WERI-Rb-1 (cell line): ENCODE measurements at regions not wholly inside any gene's neighbourhood (a gene's known extent, or its start where the extent isn't known, plus 50 kb on each side); places are given as distances from the start of the nearest gene placed in this dataset.

ENCODE experiments used
- DNase-seq: peaks from one replicate; pipeline ENCODE4 v3.0.0-alpha.2; 2020
- H3K27ac ChIP-seq: fragments of 250-450 bp; sonication (Bioruptor Pico); 2 replicates; pipeline ENCODE4 v1.5.1; 2020; ENCODE audit warnings: mild to moderate bottlenecking, moderate library complexity
- H3K27me3 ChIP-seq: fragments of 250-450 bp; sonication (Bioruptor Pico); 2 replicates; pipeline ENCODE4 v1.5.1; 2021; ENCODE audit warnings: mild to moderate bottlenecking, low read depth, moderate library complexity; ENCODE audit not compliant: insufficient read depth, severe bottlenecking
- H3K36me3 ChIP-seq: fragments of 250-450 bp; sonication (Bioruptor Pico); 2 replicates; pipeline ENCODE4 v1.5.1; 2020; ENCODE audit warnings: mild to moderate bottlenecking, moderate library complexity
- H3K4me3 ChIP-seq: 2 replicates; pipeline ENCODE4 v1.5.1; 2011; ENCODE audit warnings: low read depth, mild to moderate bottlenecking, control low read depth, low read length
- H3K9me3 ChIP-seq: fragments of 250-450 bp; sonication (Bioruptor Pico); 2 replicates; pipeline ENCODE4 v1.5.1; 2021; ENCODE audit warnings: mild to moderate bottlenecking, moderate library complexity; ENCODE audit not compliant: severe bottlenecking
- CTCF ChIP-seq: IDR thresholded peaks from 2 replicates; pipeline ENCODE4 v1.5.1; 2011; ENCODE audit warnings: low read depth, mild to moderate bottlenecking, control low read depth, inconsistent platforms, low read length

- Histone ChIP-seq H3K36me3 (no peaks in the 10 kb centered on the region), H3K9me3 (no peaks in the 10 kb centered on the region), H3K27me3 (no peaks in the 10 kb centered on the region), H3K27ac (no peak overlapping the region), H3K4me3 (no peak overlapping the region)
- no peak for TF ChIP-seq CTCF
- no peak for DNase-seq
Measured at GRCh38 chr6:168905451-168906090, 348.1 kb downstream of the THBS2 start.

GRCh38 chr6:168903613-168904345 is 349.9 kb downstream of the THBS2 start:
- Histone ChIP-seq H3K9me3 (no peaks in the 10 kb centered on the region), H3K4me3 (no peak overlapping the region), H3K36me3 (no peaks in the 10 kb centered on the region), H3K27ac (no peak overlapping the region), H3K27me3 (no peaks in the 10 kb centered on the region)
- DNase-seq = no peak
- no peak for TF ChIP-seq CTCF

GRCh38 chr6:168902075-168902474 is 351.6 kb downstream of the THBS2 start:
- Histone ChIP-seq H3K36me3 (no peaks in the 10 kb centered on the region), H3K27me3 (no peaks in the 10 kb centered on the region), H3K4me3 (no peak overlapping the region), H3K27ac (no peak overlapping the region), H3K9me3 (no peaks in the 10 kb centered on the region)
- DNase-seq = no peak
- TF ChIP-seq CTCF = no peak

GRCh38 chr6:168901076-168901475 is 352.6 kb downstream of the THBS2 start:
- Histone ChIP-seq H3K9me3 (no peaks in the 10 kb centered on the region), H3K27me3 (no peaks in the 10 kb centered on the region), H3K27ac (no peak overlapping the region), H3K4me3 (no peak overlapping the region), H3K36me3 (no peaks in the 10 kb centered on the region)
- DNase-seq = no peak
- TF ChIP-seq CTCF = no peak

- H3K4me3 ChIP-seq = no peak overlapping the region
- H3K27me3 ChIP-seq = no peaks in the 10 kb centered on the region
Measured at GRCh38 chr6:168896321-168896720, 357.3 kb downstream of the THBS2 start.

More at GRCh38 chr6:168896321-168896720, 357.3 kb downstream of the THBS2 start:
- no peak for DNase-seq
- Histone ChIP-seq H3K36me3 (no peaks in the 10 kb centered on the region), H3K9me3 (no peaks in the 10 kb centered on the region), H3K27ac (no peak overlapping the region)
- no peak for TF ChIP-seq CTCF
